ENCODE measurements at regions not wholly inside any gene's neighbourhood (a gene's known extent, or its start where the extent isn't known, plus 50 kb on each side); places are given as distances from the start of the nearest gene placed in this dataset.
"Not testable (repeated sequence)": the region's sequence is repeated elsewhere in the genome, so short reads cannot be mapped to it uniquely, and the experiment has no call there.

DNA sequence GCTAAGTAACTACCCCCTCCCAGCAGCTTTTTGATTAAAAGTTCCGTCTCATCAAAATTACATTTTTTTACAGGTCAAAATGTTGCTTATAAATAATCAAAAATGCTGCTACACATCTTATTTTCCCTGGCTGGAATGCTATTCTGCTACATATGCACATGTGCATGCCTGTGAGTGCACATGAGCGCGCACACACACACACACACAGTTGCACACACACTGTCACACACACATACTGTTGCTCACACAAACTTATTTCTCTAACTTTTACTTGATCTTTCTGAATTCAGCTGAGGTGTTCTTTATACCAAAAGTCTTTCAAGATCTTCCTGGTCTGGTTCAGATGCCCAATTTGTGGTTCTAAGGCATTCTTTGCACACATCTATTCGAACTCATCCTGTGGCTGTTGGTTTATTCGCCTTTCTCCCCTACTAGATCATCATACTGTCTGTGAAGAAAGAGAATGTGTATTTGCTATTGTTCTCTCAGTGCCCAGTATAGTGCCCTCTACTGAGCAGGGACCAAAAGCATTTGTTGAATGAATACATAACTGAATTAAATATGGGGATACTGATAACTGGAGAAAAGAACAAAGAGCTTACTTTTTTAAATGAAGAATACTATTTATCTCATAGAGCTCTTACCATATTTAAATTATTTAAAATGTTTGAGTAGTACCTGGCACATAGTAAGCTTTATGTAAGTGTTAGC lies 68.1 kb upstream of the CCDC179 start:
- Histone ChIP-seq H3K4me1 (no peaks in the 10 kb centered on the region), H3K27ac (no peak overlapping the region), H3K27me3 (ENCODE audit: low read depth) (no peaks in the 10 kb centered on the region), H3K36me3 (no peaks in the 10 kb centered on the region), H3K4me3 (no peak overlapping the region), H3K9me3 (no peaks in the 10 kb centered on the region)
- intact Hi-C loops (cut with DNase I), result no loop called here
- TF ChIP-seq, protein P1, sequence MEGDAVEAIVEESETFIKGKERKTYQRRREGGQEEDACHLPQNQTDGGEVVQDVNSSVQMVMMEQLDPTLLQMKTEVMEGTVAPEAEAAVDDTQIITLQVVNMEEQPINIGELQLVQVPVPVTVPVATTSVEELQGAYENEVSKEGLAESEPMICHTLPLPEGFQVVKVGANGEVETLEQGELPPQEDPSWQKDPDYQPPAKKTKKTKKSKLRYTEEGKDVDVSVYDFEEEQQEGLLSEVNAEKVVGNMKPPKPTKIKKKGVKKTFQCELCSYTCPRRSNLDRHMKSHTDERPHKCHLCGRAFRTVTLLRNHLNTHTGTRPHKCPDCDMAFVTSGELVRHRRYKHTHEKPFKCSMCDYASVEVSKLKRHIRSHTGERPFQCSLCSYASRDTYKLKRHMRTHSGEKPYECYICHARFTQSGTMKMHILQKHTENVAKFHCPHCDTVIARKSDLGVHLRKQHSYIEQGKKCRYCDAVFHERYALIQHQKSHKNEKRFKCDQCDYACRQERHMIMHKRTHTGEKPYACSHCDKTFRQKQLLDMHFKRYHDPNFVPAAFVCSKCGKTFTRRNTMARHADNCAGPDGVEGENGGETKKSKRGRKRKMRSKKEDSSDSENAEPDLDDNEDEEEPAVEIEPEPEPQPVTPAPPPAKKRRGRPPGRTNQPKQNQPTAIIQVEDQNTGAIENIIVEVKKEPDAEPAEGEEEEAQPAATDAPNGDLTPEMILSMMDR (IDR thresholded peaks at IDR 0.05), result no peak
- no peak for ATAC-seq
- no peak for DNase-seq

DNA sequence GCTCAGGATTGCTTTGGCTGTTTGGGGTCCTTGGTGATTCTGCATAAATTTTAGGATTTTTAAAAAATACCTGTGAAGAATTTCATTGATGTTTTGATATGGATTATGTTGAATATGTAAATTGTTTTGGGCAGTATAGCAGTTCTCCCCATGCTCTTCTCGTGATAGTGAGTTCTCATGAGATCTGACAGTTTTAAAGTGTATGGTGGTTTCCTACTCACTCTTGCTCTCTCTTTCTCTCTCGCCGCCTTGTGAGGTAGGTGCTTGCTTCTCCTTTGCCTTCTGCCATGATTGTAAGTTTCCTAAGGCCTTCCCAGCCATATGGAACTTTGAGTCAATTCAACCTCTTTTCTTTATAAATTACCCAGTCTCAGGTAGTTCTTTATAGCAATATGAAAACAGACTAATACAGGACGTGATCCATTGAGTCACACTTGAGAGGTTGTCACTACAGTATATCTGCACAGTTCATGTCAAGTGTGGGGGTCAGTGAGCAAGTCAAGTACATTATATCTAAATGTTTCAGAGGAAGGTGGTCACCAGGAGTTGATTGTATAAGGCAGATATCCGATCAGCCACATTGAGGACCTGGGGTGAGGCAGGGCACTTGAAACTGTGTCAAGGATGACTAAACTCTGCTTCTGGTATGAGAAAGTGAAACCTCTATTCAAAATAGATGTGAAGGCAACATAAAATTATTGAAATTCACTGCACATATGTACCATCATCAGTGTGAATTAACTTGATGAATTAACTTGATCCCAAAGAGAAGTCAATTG lies 70.7 kb upstream of the CCDC179 start:
- intact Hi-C loops (cut with DNase I), result no loop called here

DNA sequence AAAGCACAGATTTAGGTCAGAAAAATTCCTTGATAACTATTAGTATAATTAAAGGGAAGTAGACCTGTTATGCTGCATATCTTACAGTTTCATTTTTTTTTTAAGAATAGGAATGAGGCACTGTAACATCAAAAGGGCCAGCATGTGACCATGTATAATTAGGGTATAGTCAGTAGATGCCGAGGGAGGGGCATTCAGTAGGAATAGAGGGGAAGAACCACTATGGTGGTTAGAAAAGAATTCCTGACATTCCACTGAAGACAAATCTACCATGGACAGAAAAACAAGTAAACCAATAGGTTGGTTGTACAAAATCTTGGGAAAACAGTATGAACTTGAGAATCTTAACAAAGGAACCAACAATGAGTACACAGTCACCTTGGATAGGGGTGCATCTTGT lies 78.4 kb upstream of the CCDC179 start:
- intact Hi-C loops (cut with DNase I), result no loop called here
- Histone ChIP-seq H3K9me3 (no peaks in the 10 kb centered on the region), H3K36me3 (no peaks in the 10 kb centered on the region), H3K4me1 (no peaks in the 10 kb centered on the region), H3K27me3 (ENCODE audit: low read depth) (no peaks in the 10 kb centered on the region), H3K27ac (no peak overlapping the region), H3K4me3 (no peak overlapping the region)
- no peak for ATAC-seq
- no peak for DNase-seq
- TF ChIP-seq, protein P1 (IDR thresholded peaks at IDR 0.05), result no peak

More for the DNA sequence above, 70.7 kb upstream of the CCDC179 start:
- Histone ChIP-seq H3K27me3 (ENCODE audit: low read depth) (no peaks in the 10 kb centered on the region), H3K36me3 (no peaks in the 10 kb centered on the region), H3K4me3 (no peak overlapping the region), H3K4me1 (no peaks in the 10 kb centered on the region), H3K9me3 (no peaks in the 10 kb centered on the region), H3K27ac (no peak overlapping the region)
- TF ChIP-seq, protein P1 (IDR thresholded peaks at IDR 0.05), result no peak
- DNase-seq (no peak), ATAC-seq (no peak)

DNA sequence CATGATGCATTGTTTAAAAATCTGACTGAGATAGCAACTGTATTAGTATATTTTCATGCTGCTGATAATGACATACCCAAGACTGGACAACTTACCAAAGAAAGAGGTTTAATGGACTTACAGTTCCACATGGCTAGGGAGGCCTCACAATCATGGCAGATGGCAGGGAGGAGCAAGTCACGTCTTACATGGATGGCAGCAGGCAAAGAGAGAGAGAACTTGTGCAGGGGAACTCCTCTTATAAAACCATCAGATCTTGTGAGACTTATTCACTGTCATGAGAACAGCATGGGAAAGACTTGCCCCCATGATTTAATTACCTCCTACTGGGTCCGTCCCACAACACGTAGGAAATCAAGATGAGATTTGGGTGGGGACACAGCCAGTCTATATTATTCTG lies 81.3 kb upstream of the CCDC179 start:
- H3K27me3 ChIP-seq (ENCODE audit: low read depth); intact Hi-C loops (cut with DNase I); ATAC-seq; H3K4me1 ChIP-seq; H3K36me3 ChIP-seq; H3K9me3 ChIP-seq; H3K27ac ChIP-seq; H3K4me3 ChIP-seq; DNase-seq: not testable (repeated sequence)

DNA sequence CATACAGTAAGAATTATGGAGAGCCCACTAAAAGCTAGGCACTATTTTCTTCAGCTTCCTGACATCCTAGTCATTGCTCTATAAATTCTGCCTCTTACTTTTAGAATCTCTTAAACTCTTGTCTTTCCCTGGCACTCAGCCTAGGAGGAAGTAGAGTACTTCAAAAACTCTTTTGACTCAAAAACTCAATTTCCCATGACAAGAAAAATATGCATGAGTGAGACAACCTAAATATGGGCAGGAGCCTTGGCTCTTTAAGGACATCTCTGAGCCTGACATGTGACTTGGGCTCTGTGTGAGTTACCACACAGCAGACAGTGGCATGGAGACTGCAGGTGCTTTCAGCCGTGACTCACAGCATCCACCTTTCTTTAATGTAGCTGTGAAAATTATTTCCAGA lies 97.5 kb upstream of the CCDC179 start:
- Histone ChIP-seq H3K4me1 (no peaks in the 10 kb centered on the region), H3K36me3 (no peaks in the 10 kb centered on the region), H3K27ac (no peak overlapping the region), H3K27me3 (ENCODE audit: low read depth) (no peaks in the 10 kb centered on the region), H3K4me3 (no peak overlapping the region), H3K9me3 (no peaks in the 10 kb centered on the region)
- intact Hi-C loops (cut with DNase I), result no loop called here
- no peak for DNase-seq
- TF ChIP-seq, protein P1 (IDR thresholded peaks at IDR 0.05), result no peak
- no peak for ATAC-seq

DNA sequence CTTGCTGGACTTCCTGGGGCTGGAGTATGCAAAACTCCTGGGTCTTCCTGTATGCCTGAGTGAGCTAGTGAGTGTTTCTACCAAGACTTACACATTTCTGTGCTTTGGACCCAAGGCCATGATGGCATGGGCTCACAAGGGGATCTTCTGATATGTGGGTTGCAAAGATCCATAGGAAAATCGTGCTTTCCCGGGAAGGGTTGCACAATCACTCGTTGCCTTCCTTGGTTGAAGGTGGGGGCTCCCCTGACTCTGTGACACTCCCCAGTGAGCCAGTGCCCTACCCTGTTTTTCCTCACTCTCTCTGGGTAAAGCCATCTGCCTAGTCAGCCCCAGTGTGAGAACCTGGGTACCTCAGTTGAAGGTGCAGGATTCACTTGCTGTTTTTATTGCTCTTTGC lies 114.0 kb upstream of the CCDC179 start:
- DNase-seq (no peak), ATAC-seq (no peak)
- TF ChIP-seq, protein P1 (IDR thresholded peaks at IDR 0.05), result no peak
- Histone ChIP-seq H3K36me3 (no peaks in the 10 kb centered on the region), H3K9me3 (no peaks in the 10 kb centered on the region), H3K27me3 (ENCODE audit: low read depth) (no peaks in the 10 kb centered on the region), H3K27ac (no peak overlapping the region), H3K4me1 (no peaks in the 10 kb centered on the region), H3K4me3 (no peak overlapping the region)
- intact Hi-C loops (cut with DNase I), result no loop called here

Measured in lower lobe of right lung (tissue), 2 donors.